ENCODE measurements at regions not wholly inside any gene's neighbourhood (a gene's known extent, or its start where the extent isn't known, plus 50 kb on each side); places are given as distances from the start of the nearest gene placed in this dataset.

DNA sequence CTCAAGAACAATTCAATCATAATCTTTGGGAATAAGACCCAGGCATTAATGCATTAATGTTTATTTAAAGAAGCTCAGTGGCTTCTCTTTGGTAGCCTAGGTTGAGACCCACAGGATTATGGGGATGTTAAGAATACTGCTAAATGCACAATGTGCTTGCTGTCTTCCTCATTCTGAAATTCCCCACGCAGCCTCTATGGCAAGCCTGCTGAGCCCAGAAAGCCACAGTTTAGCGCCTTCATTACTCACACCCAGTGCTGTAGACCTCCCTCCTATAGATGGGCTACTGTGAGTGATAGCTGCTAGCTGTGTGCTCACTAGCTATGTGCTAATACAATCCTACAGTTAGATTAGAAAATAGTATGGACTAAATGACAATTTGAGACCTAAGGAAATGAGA lies 90.6 kb downstream of the TNFSF13B start:
- 68% methylated on average over 2 of the region's 2 CpGs for WGBS, 2 experiments
- H3K9me3 ChIP-seq (ENCODE audit: control insufficient read depth, low read length): no peaks in the 10 kb centered on the region
- no peaks in the 10 kb centered on the region for H3K36me3 ChIP-seq (ENCODE audit: control insufficient read depth, insufficient read depth, low read length)
- H3K4me1 ChIP-seq (ENCODE audit: control insufficient read depth, insufficient read depth, low read length): no peaks in the 10 kb centered on the region
- H3K4me3 ChIP-seq (ENCODE audit: insufficient read depth, low read depth, low read length): no peak overlapping the region
- no peak overlapping the region for H3K27ac ChIP-seq (ENCODE audit: insufficient read depth, low read depth, low read length, poor library complexity, severe bottlenecking)
- no peaks in the 10 kb centered on the region for H3K27me3 ChIP-seq (ENCODE audit: control insufficient read depth, insufficient read depth, low read length, poor library complexity, severe bottlenecking)

DNA sequence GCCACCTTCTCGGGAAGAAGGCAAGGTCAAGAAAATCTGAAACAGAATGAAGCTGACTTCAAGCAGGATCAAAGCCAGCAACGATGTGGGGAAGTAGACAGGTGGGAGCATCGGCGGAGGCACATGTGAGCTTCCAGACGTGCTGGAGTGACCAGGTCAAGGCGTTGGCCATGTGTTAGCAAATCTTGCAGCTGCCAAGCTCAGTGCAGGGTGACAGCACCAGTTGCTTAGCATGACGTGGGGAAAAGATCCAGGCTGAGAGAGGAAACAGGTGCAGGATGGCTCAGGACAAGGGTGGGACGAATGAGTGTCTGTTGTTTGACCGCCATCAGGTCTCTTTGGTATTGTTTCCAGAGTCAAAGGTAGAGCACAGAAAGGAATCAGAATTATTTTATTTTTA lies 92.3 kb downstream of the TNFSF13B start:
- H3K4me3 ChIP-seq (ENCODE audit: insufficient read depth, low read depth, low read length): no peak overlapping the region
- H3K27ac ChIP-seq (ENCODE audit: insufficient read depth, low read depth, low read length, poor library complexity, severe bottlenecking): no peak overlapping the region
- no peaks in the 10 kb centered on the region for H3K4me1 ChIP-seq (ENCODE audit: control insufficient read depth, insufficient read depth, low read length)
- WGBS, 2 experiments: 90% methylated on average over 9 of the region's 9 CpGs
- no peaks in the 10 kb centered on the region for H3K36me3 ChIP-seq (ENCODE audit: control insufficient read depth, insufficient read depth, low read length)
- no peaks in the 10 kb centered on the region for H3K27me3 ChIP-seq (ENCODE audit: control insufficient read depth, insufficient read depth, low read length, poor library complexity, severe bottlenecking)
- H3K9me3 ChIP-seq (ENCODE audit: control insufficient read depth, low read length): no peaks in the 10 kb centered on the region

GRCh38 chr13:108363666-108364065 lies 94.1 kb downstream of the TNFSF13B start:
- Histone ChIP-seq H3K9me3 (ENCODE audit: control insufficient read depth, low read length) (no peaks in the 10 kb centered on the region), H3K4me3 (ENCODE audit: insufficient read depth, low read depth, low read length) (no peak overlapping the region), H3K27ac (ENCODE audit: insufficient read depth, low read depth, low read length, poor library complexity, severe bottlenecking) (no peak overlapping the region), H3K36me3 (ENCODE audit: control insufficient read depth, insufficient read depth, low read length) (no peaks in the 10 kb centered on the region), H3K4me1 (ENCODE audit: control insufficient read depth, insufficient read depth, low read length) (no peaks in the 10 kb centered on the region), H3K27me3 (ENCODE audit: control insufficient read depth, insufficient read depth, low read length, poor library complexity, severe bottlenecking) (no peaks in the 10 kb centered on the region)
- 91 to 94% methylated on average over 5 of the region's 5 CpGs for WGBS, 2 experiments

GRCh38 chr13:108365255-108365654 lies 95.7 kb downstream of the TNFSF13B start:
- 66 to 90% methylated on average over 3 to 4 of the region's 4 CpGs for WGBS, 2 experiments
- no peaks in the 10 kb centered on the region for H3K36me3 ChIP-seq (ENCODE audit: control insufficient read depth, insufficient read depth, low read length)
- no peaks in the 10 kb centered on the region for H3K9me3 ChIP-seq (ENCODE audit: control insufficient read depth, low read length)
- no peak overlapping the region for H3K4me3 ChIP-seq (ENCODE audit: insufficient read depth, low read depth, low read length)
- no peaks in the 10 kb centered on the region for H3K4me1 ChIP-seq (ENCODE audit: control insufficient read depth, insufficient read depth, low read length)
- no peak overlapping the region for H3K27ac ChIP-seq (ENCODE audit: insufficient read depth, low read depth, low read length, poor library complexity, severe bottlenecking)
- no peaks in the 10 kb centered on the region for H3K27me3 ChIP-seq (ENCODE audit: control insufficient read depth, insufficient read depth, low read length, poor library complexity, severe bottlenecking)

DNA sequence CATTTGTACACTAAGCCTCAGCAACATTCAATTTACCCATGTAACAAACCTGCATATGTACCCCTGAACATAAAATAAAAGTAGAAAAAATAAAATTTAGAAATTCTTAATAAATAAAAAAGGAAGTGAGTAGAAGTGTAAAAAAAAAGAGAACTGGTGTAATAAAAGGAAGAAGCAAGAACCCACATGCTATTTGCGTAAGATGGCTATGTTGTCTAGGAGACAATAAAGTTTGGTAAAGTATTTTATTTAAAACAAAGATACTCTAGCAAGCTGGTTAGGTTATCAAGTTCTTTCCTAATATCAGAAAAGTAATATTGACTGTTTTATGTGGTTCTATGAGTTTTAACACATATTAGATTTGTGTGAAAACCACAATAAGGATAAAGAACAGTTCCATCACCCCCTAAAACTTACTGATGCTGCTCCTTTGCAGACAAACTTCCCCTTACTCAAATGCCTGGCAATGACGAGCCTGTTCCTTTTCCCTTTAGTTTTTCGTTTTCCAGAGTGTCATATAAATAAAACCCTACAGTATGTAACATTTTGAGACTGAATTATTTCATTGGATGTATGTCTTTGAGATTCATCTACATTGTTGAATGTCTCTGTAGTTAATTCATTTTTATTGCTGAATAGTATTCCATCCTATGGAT lies 98.9 kb downstream of the TNFSF13B start:
- no peaks in the 10 kb centered on the region for H3K4me1 ChIP-seq (ENCODE audit: control insufficient read depth, insufficient read depth, low read length)
- no peak overlapping the region for H3K27ac ChIP-seq (ENCODE audit: insufficient read depth, low read depth, low read length, poor library complexity, severe bottlenecking)
- no peaks in the 10 kb centered on the region for H3K36me3 ChIP-seq (ENCODE audit: control insufficient read depth, insufficient read depth, low read length)
- no peak overlapping the region for H3K4me3 ChIP-seq (ENCODE audit: insufficient read depth, low read depth, low read length)
- no peaks in the 10 kb centered on the region for H3K9me3 ChIP-seq (ENCODE audit: control insufficient read depth, low read length)
- 96 to 100% methylated on average over 2 of the region's 3 CpGs for WGBS, 2 experiments
- no peaks in the 10 kb centered on the region for H3K27me3 ChIP-seq (ENCODE audit: control insufficient read depth, insufficient read depth, low read length, poor library complexity, severe bottlenecking)

DNA sequence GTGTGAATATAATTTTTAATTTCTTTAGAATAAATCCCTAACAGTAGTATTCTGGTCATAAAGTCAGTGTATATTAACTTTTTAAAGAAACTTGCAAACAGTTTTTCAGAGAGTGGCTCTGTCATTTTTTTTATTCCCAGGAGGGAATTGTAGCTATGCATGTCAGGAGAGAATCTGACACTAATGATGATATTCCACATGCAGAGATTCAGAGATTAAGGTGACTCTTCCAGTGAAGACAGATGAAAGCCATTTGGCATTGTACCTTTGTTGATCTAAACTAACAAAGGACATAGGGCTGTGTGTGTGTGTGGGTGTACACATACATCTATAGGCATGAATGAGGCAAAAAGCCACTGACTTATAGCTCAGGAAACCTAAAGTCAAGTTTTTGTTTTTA lies 99.9 kb downstream of the TNFSF13B start:
- H3K36me3 ChIP-seq (ENCODE audit: control insufficient read depth, insufficient read depth, low read length): no peaks in the 10 kb centered on the region
- no peaks in the 10 kb centered on the region for H3K27me3 ChIP-seq (ENCODE audit: control insufficient read depth, insufficient read depth, low read length, poor library complexity, severe bottlenecking)
- H3K4me1 ChIP-seq (ENCODE audit: control insufficient read depth, insufficient read depth, low read length): no peaks in the 10 kb centered on the region
- H3K4me3 ChIP-seq (ENCODE audit: insufficient read depth, low read depth, low read length): no peak overlapping the region
- H3K9me3 ChIP-seq (ENCODE audit: control insufficient read depth, low read length): no peaks in the 10 kb centered on the region
- no peak overlapping the region for H3K27ac ChIP-seq (ENCODE audit: insufficient read depth, low read depth, low read length, poor library complexity, severe bottlenecking)

DNA sequence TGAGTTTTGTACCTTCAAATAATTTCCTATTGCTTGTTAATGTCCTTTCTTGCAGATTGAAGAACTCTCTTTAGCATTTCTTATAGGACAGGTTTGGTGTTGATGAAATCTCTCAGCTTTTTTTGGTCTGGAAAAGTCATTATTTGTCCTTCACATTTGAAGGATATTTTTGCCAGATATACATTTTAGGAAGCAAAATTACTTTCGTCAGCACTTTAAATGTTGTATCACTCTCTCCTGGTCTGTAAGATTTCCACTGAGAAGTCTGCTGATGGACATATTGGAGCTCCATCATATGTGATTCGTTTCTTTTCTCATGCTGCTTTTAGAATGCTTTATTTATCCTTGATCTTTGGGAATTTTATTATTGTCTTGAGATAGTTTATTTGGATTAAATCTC lies 105.5 kb downstream of the TNFSF13B start:
- Histone ChIP-seq H3K9me3 (ENCODE audit: control insufficient read depth, low read length) (no peaks in the 10 kb centered on the region), H3K4me1 (ENCODE audit: control insufficient read depth, insufficient read depth, low read length) (no peaks in the 10 kb centered on the region), H3K27ac (ENCODE audit: insufficient read depth, low read depth, low read length, poor library complexity, severe bottlenecking) (no peak overlapping the region), H3K36me3 (ENCODE audit: control insufficient read depth, insufficient read depth, low read length) (no peaks in the 10 kb centered on the region), H3K27me3 (ENCODE audit: control insufficient read depth, insufficient read depth, low read length, poor library complexity, severe bottlenecking) (no peaks in the 10 kb centered on the region), H3K4me3 (ENCODE audit: insufficient read depth, low read depth, low read length) (no peak overlapping the region)
- 97 to 100% methylated on average over 2 of the region's 2 CpGs for WGBS, 2 experiments

DNA sequence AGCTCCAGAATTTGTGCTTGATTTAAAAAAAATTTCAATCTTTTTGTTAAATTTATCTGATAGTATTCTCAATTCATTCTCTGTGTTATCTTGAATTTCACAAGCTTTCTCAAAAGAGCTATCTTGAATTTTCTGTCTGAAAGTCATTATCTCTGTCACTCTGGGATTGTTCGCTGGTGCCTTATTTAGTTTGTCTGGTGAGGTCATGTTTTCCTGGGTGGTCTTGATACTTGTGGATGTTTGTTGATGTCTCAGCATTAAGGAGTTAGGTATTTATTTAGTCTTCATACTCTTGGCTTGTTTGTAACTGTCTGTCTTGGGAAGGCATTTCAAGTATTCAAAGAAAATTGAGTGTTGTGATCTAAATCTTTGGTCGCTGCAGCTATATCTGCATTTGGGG lies 106.3 kb downstream of the TNFSF13B start:
- Histone ChIP-seq H3K4me3 (ENCODE audit: insufficient read depth, low read depth, low read length) (no peak overlapping the region), H3K9me3 (ENCODE audit: control insufficient read depth, low read length) (no peaks in the 10 kb centered on the region), H3K27ac (ENCODE audit: insufficient read depth, low read depth, low read length, poor library complexity, severe bottlenecking) (no peak overlapping the region), H3K27me3 (ENCODE audit: control insufficient read depth, insufficient read depth, low read length, poor library complexity, severe bottlenecking) (no peaks in the 10 kb centered on the region), H3K36me3 (ENCODE audit: control insufficient read depth, insufficient read depth, low read length) (no peaks in the 10 kb centered on the region), H3K4me1 (ENCODE audit: control insufficient read depth, insufficient read depth, low read length) (no peaks in the 10 kb centered on the region)
- WGBS, 2 experiments: 92 to 96% methylated on average over 2 of the region's 2 CpGs

DNA sequence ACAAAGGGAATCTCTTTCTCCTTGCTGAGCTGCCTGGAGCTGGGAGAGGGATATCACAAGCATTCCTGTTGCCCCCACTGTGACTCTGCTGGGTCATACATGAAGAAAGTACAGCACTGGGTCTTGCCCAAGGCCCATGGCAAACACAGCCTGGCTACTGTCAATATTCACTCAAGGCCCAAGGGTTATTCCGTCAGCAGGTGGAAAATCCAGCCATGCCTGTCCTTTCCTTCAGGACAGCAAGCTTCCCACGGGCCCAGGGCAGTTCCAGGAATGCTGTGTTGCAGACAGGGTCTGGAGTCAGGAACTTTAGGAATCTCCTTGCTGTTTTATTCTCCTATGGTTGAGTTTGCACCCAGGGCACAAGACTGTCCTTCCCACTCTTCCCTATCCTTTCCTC lies 106.8 kb downstream of the TNFSF13B start:
- H3K27me3 ChIP-seq (ENCODE audit: control insufficient read depth, insufficient read depth, low read length, poor library complexity, severe bottlenecking): no peaks in the 10 kb centered on the region
- H3K4me1 ChIP-seq (ENCODE audit: control insufficient read depth, insufficient read depth, low read length): no peaks in the 10 kb centered on the region
- H3K4me3 ChIP-seq (ENCODE audit: insufficient read depth, low read depth, low read length): no peak overlapping the region
- no peaks in the 10 kb centered on the region for H3K9me3 ChIP-seq (ENCODE audit: control insufficient read depth, low read length)
- no peaks in the 10 kb centered on the region for H3K36me3 ChIP-seq (ENCODE audit: control insufficient read depth, insufficient read depth, low read length)
- no peak overlapping the region for H3K27ac ChIP-seq (ENCODE audit: insufficient read depth, low read depth, low read length, poor library complexity, severe bottlenecking)
- WGBS, 2 experiments: 94% methylated on average over 2 of the region's 2 CpGs

- 90 to 94% methylated on average over 6 of the region's 6 CpGs for WGBS, 2 experiments
These were observed 108.2 kb downstream of the TNFSF13B start for GRCh38 chr13:108377646-108378206.

DNA sequence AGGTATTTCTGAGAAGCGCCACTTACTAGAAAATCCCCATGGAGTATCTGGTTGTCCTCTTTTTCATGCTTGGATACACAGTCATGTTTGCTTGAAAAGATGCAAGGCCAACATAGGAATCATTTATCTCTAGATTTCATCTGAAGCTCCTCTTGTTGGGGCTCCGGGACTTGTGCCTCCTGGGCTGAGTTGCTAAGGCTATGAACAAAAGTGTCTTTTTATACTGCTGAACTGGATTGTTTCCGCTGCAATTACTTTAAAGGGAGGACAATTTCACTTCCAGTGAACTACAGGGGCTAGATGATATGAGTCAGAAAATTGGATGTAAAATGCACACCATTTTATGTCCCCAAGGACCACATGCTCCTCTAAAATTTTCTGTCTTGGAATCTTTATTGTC lies 114.1 kb downstream of the TNFSF13B start:
- no peak overlapping the region for H3K4me3 ChIP-seq (ENCODE audit: insufficient read depth, low read depth, low read length)
- WGBS, 2 experiments: 96% methylated on average over 3 of the region's 3 CpGs

More at GRCh38 chr13:108377646-108378206, 108.2 kb downstream of the TNFSF13B start:
- no peak overlapping the region for H3K27ac ChIP-seq (ENCODE audit: insufficient read depth, low read depth, low read length, poor library complexity, severe bottlenecking)
- H3K4me3 ChIP-seq (ENCODE audit: insufficient read depth, low read depth, low read length): no peak overlapping the region
- H3K36me3 ChIP-seq (ENCODE audit: control insufficient read depth, insufficient read depth, low read length): no peaks in the 10 kb centered on the region
- no peaks in the 10 kb centered on the region for H3K27me3 ChIP-seq (ENCODE audit: control insufficient read depth, insufficient read depth, low read length, poor library complexity, severe bottlenecking)
- no peaks in the 10 kb centered on the region for H3K9me3 ChIP-seq (ENCODE audit: control insufficient read depth, low read length)
- no peaks in the 10 kb centered on the region for H3K4me1 ChIP-seq (ENCODE audit: control insufficient read depth, insufficient read depth, low read length)

More for the DNA sequence above, 114.1 kb downstream of the TNFSF13B start:
- H3K9me3 ChIP-seq (ENCODE audit: control insufficient read depth, low read length): no peaks in the 10 kb centered on the region
- no peaks in the 10 kb centered on the region for H3K27me3 ChIP-seq (ENCODE audit: control insufficient read depth, insufficient read depth, low read length, poor library complexity, severe bottlenecking)
- H3K4me1 ChIP-seq (ENCODE audit: control insufficient read depth, insufficient read depth, low read length): no peaks in the 10 kb centered on the region
- H3K36me3 ChIP-seq (ENCODE audit: control insufficient read depth, insufficient read depth, low read length): no peaks in the 10 kb centered on the region
- no peak overlapping the region for H3K27ac ChIP-seq (ENCODE audit: insufficient read depth, low read depth, low read length, poor library complexity, severe bottlenecking)
